GM12878 (cell line): ENCODE measurements at regions not wholly inside any gene's neighbourhood (a gene's known extent, or its start where the extent isn't known, plus 50 kb on each side); places are given as distances from the start of the nearest gene placed in this dataset.

Source experiments
- ATAC-seq: fragments of 200-7000 bp; cut with Tn5 transposase; 3 replicates; pipeline ENCODE4 v1.9.1; 2020; ENCODE audit warnings: mild to moderate bottlenecking, moderate library complexity
- BruUV-seq: library from RNA; stranded (reverse); fragments of 400-500 nt; replicated peaks from 2 replicates; lab custom pipeline; 2021; lab: Mats Ljungman, UMichigan
- CTCF ChIA-PET: fragments of 300-600 bp; sonication (Branson Sonifier 250); formaldehyde crosslinking; extraction: SDS; loops from one replicate; lab custom pipeline; 2021; ENCODE audit warnings: inconsistent platforms; lab: Yijun Ruan, JAX
- POLR2A ChIA-PET: fragments of 350-600 bp; formaldehyde crosslinking; extraction: SDS; loops from one replicate; lab custom pipeline; 2021; ENCODE audit warnings: inconsistent platforms; lab: Charles Lee
- RAD21 ChIA-PET: fragments of 300-600 bp; sonication (Branson Sonifier 250); formaldehyde crosslinking; loops from one replicate; lab custom pipeline; 2023; ENCODE audit warnings: antibody characterized with exemption; ENCODE audit not compliant: unreplicated experiment; lab: Charles Lee
- SMC1A ChIA-PET: fragments of 300-600 bp; sonication (Branson Sonifier 250); formaldehyde crosslinking; loops from one replicate; lab custom pipeline; 2023; ENCODE audit not compliant: unreplicated experiment, uncharacterized antibody; lab: Charles Lee
- DNase-seq: peaks from one replicate; pipeline ENCODE4 v3.0.0-alpha.2; 2011; ENCODE audit warnings: low read depth, low spot score
- FAIRE-seq: peaks from 3 replicates; lab custom pipeline; 2011; peaks lifted over from hg19 to GRCh38; lab: Jason Lieb, UNC
- H2AFZ ChIP-seq: 2 replicates; pipeline ENCODE4 v1.6.0; 2011; ENCODE audit warnings: low read depth, low read length, control low read depth; ENCODE audit not compliant: control insufficient read depth
- H3K27ac ChIP-seq: 2 replicates; pipeline ENCODE4 v1.5.1; 2011; ENCODE audit warnings: control low read depth; ENCODE audit not compliant: control insufficient read depth, insufficient read depth
- H3K27me3 ChIP-seq, 2 experiments: replicated peaks in 1 of 2; 2 replicates each; pipeline versions ENCODE4 v1.6.0 to v1.6.1; 2011; ENCODE audit warnings: low read length in 1 of 2; ENCODE audit not compliant: control insufficient read depth in 2 of 2, insufficient read depth in 2 of 2
- H3K36me3 ChIP-seq, 2 experiments: 2 replicates each; pipeline ENCODE4 v1.5.1; 2011; ENCODE audit warnings: low read length in 1 of 2; ENCODE audit not compliant: control insufficient read depth in 2 of 2, insufficient read depth in 2 of 2
- H3K4me1 ChIP-seq: 2 replicates; pipeline ENCODE4 v1.6.1; 2011; ENCODE audit warnings: mild to moderate bottlenecking, low read length, moderate library complexity, mixed read lengths; ENCODE audit not compliant: control insufficient read depth, insufficient read depth
- H3K4me2 ChIP-seq: 2 replicates; pipeline ENCODE4 v1.6.0; 2011; ENCODE audit warnings: control low read depth; ENCODE audit not compliant: control insufficient read depth, insufficient read depth
- H3K4me3 ChIP-seq: fragments of 200-600 bp; sonication (generic); 2 replicates; pipeline ENCODE4 v1.5.1; 2016
- H3K79me2 ChIP-seq: 2 replicates; pipeline ENCODE4 v1.6.0; 2011; ENCODE audit warnings: low read length; ENCODE audit not compliant: control insufficient read depth, insufficient read depth
- H3K9ac ChIP-seq: 2 replicates; pipeline ENCODE4 v1.8.0; 2011; ENCODE audit warnings: low read length, control low read depth, mixed read lengths; ENCODE audit not compliant: control insufficient read depth, insufficient read depth
- H3K9me3 ChIP-seq: replicated peaks from 3 replicates; pipeline ENCODE4 v1.5.1; 2011; ENCODE audit warnings: mild to moderate bottlenecking, low read length; ENCODE audit not compliant: control insufficient read depth, insufficient read depth
- H4K20me1 ChIP-seq: 2 replicates; pipeline ENCODE4 v1.6.0; 2011; ENCODE audit not compliant: control insufficient read depth, insufficient read depth
- E2F8 ChIP-seq: fragments of 450-650 bp; IDR thresholded peaks from 2 replicates; pipeline ENCODE4 v1.6.1; 2018; ENCODE audit warnings: mild to moderate bottlenecking, low read depth, moderate library complexity; ENCODE audit not compliant: partially characterized antibody
- GATAD2B ChIP-seq: fragments of 450-650 bp; conservative IDR thresholded peaks from 2 replicates; pipeline ENCODE4 v1.6.1; 2017; ENCODE audit warnings: low read depth, mild to moderate bottlenecking, moderate library complexity
- IRF3 ChIP-seq: fragments of 450-650 bp; IDR thresholded peaks from 2 replicates; pipeline ENCODE4 v1.6.1; 2014; ENCODE audit warnings: mild to moderate bottlenecking
- POLR2AphosphoS5 ChIP-seq: IDR thresholded peaks from 2 replicates; pipeline ENCODE4 v1.6.1; 2011; ENCODE audit warnings: mild to moderate bottlenecking, low read length, inconsistent platforms
- TCF3 ChIP-seq: IDR thresholded peaks from 2 replicates; pipeline ENCODE4 v1.6.1; 2012; ENCODE audit warnings: low read depth, mild to moderate bottlenecking, low read length, borderline replicate concordance; ENCODE audit not compliant: insufficient read depth
- USF1 ChIP-seq: IDR thresholded peaks from 2 replicates; pipeline ENCODE4 v1.6.1; 2011; ENCODE audit warnings: borderline replicate concordance, low read depth, mild to moderate bottlenecking, moderate library complexity, mixed read lengths, low read length; ENCODE audit not compliant: insufficient read depth; ENCODE audit errors: extremely low read length
- ZNF274 ChIP-seq: IDR thresholded peaks from one replicate; pipeline ENCODE4 v1.8.0; 2011; ENCODE audit not compliant: insufficient read length, insufficient read depth
- WGBS: methylation state at CpG from one replicate; pipeline ENCODE4 v1.1.6; 2016; ENCODE audit warnings: low lambda C conversion rate; ENCODE audit not compliant: insufficient replicate concordance, insufficient coverage; ENCODE audit errors: missing lambda C conversion rate; 5-methylcytosine and 5-hydroxymethylcytosine counted together
- in situ Hi-C: fragments of 300-500 bp; cut with MboI; formaldehyde crosslinking; loops from 9 replicates; pipeline ENCODE4 v1.14.3; 2018; ENCODE audit warnings: mixed read lengths
- intact Hi-C: fragments of 100-400 bp; cut with micrococcal nuclease; formaldehyde crosslinking; loops from one replicate; pipeline ENCODE4 v1.14.2; 2022; ENCODE audit not compliant: unreplicated experiment

GRCh38 chr20:9928281-9928737, 89.4 kb upstream of the PAK5 start (continued):
- TF ChIP-seq POLR2AphosphoS5 (no peak), E2F8 (no peak), USF1 (no peak)

GRCh38 chr20:9927224-9927623, 88.3 kb upstream of the PAK5 start:
- Histone ChIP-seq H3K9ac (no peak overlapping the region), H3K9me3 (no peaks in the 10 kb centered on the region), H3K27me3 (no peaks in the 10 kb centered on the region), H3K36me3 (no peaks in the 10 kb centered on the region), H2AFZ (no peak overlapping the region), H3K27ac (no peak overlapping the region), H4K20me1 (no peaks in the 10 kb centered on the region), H3K79me2 (no peaks in the 10 kb centered on the region), H3K4me2 (no peak overlapping the region), H3K4me1 (peaks cover 11% of the 10 kb centered on the region), H3K4me3 (no peak overlapping the region)
- DNase-seq: no peak
- POLR2A ChIA-PET: no interaction called here
- BruUV-seq: no TSS peak
- in situ Hi-C loops (no loop called here), intact Hi-C loops (no loop called here)
- FAIRE-seq: no peak
- CTCF ChIA-PET: no interaction called here
- RAD21 ChIA-PET: no interaction called here
- WGBS: 0% methylated on average over 1 of the region's 1 CpG
- SMC1A ChIA-PET: no interaction called here
- TF ChIP-seq ZNF274: no peak
- TF ChIP-seq TCF3: no peak
- TF ChIP-seq IRF3: no peak
- no peak for TF ChIP-seq GATAD2B
- ATAC-seq: no peak; the same call in 1 of the 3 replicates
